ENCODE measurements at regions not wholly inside any gene's neighbourhood (a gene's known extent, or its start where the extent isn't known, plus 50 kb on each side); places are given as distances from the start of the nearest gene placed in this dataset.

- TF ChIP-seq CTCF (conservative IDR thresholded peaks at IDR 0.05; ENCODE audit: low read length) (no peak), EZH2phosphoT487 (IDR thresholded peaks at IDR 0.05; ENCODE audit: borderline replicate concordance, low read depth, low read length) (no peak)
Measured at GRCh38 chr6:14918200-14918907, 327.5 kb upstream of the JARID2 start.
